GM18907 (cell line): ENCODE measurements at regions not wholly inside any gene's neighbourhood (a gene's known extent, or its start where the extent isn't known, plus 50 kb on each side); places are given as distances from the start of the nearest gene placed in this dataset.

Experiments
- ATAC-seq: cut with Tn5 transposase; IDR thresholded peaks from one replicate; pipeline ENCODE4 v1.9.1; 2021; ENCODE audit warnings: mild to moderate bottlenecking, moderate library complexity; ENCODE audit not compliant: unreplicated experiment

DNA sequence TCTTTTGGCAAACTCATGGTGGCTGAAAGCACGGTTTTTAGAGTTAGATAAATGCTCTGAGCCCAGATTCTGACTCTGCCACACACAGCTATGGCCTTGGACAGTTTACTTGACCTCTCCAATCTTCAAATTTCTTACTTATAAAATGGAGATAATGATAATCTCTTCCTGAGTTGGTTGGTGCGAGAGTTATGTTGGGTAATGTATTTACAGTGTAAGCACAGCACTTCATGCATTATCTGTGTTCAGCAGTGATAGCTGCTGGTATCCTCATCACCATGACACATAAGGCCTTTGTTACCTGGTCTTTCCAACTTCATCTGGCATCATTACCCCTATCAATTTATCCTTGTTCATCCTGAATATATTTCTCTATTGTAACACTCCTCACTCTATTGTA, 178.8 kb upstream of the ELL2 start:
- no peak for ATAC-seq

DNA sequence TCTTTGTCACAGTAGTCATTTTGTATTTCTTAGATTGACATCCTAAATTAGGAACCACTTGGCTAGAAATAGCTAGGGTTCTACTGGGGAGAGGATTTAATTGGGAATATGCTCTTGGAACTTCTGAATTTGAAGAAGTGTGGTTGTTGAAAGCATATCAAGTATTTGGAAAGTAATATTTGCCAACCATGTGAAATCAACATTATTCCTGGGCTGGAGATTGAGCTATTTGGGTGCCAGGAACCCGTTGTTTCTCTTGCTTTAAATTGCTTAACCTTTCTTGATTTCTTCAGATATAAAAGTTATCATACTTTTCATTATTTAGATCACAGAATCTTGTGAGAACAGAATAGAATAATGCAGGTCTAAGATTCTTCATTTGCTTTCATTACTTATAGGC, 178.4 kb upstream of the ELL2 start:
- no peak for ATAC-seq

DNA sequence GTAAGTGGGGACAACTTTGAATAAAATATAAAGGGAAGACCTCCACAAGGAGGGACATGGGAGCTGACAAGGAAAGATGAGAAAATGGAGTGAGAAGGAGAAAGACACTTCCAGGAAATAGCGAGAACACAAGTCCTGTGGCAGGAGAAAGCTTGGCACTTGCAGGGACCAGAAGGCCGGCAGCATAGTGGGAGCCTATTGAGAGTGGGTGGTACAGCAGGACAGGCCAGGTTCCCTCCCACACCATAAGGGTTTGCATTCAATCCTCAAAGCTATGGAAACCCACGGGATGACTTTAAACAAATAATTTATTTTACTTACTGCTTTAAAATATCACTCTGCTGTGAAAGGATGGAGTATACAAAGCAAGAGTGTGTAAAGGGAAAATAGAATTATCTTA, 173.2 kb upstream of the ELL2 start:
- ATAC-seq: no peak

DNA sequence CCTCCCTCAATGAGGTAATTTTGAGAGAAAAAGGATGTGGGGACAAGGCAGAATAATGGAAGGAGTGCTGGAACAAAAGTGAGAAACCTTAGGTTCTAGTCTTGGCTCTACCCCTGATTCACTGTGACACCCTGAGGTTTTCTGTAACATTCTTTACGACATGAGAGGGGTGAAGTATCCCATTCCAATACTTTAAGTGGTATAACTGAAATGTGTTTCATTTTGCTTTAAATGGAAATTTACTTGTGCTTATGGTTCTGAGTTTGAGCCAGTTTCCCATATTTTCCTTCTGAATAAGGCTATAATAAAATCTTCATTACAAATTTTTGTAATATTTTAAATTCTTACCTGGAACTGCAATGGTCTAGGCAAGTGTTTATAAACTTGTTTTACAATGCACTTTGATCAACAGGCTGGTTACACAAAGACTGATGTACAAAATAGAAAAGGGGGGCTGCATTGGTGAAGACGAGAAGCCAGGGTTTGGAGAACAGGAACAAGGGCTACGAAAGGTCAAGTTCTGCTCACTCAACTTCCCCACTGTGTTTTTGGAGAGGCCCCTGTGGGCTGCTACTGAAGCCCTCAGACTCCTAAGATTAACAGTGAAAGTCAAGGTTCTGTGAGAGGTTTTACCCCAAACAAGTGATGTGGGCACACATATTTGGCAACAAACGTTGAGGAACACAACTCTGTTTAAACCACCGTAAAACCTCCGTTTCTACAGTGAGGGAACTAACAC, 171.9 kb upstream of the ELL2 start:
- no peak for ATAC-seq

DNA sequence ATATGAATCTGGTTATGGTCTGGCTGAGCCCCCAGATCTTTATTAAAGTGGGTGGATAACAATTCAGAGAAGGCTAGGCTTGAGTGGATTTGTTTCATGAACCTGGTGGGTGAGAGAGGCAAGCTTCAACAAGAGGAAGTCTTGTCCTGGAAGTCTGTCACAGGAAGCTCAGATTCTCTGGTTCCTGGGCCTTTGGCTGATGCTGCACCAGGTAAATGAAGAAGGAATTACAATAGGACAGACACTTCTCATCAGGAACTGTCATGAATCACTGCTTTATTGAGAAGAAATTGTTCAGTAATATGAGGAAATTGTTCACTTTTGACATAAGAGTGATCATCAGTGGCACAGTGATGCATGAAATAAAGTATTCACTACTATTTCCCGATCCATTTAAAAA, 167.6 kb upstream of the ELL2 start:
- no peak for ATAC-seq

DNA sequence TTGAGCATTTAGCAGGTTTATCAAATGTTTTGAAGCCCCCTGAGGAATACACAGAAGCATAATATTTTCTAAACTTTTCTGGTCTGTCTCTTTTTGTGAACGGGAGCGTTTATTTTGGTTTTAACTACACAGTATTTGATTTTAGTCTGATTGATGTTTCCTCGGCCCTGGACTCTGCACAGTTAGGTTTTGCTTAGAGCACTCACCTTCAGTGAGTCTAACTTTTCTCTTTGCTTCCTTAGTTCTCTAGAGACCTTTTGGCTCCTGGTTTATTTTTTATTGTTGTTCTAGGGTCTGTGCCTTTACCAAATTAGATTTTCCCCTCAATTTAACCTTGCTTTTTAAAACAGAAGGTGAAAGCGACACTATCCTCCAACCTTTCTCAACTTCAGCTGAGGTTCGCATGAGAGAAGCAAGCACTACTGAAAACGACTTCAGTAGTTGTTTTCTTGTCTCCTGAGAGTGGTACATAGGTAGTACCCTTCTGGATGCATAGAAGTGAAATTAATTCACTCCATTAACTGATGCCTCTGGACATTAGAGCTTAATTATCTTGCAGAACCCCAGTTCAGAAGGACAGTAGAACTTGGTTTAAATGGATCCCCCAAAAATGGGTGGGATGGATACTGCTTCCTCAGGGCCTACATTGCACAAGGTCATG, 166.7 kb upstream of the ELL2 start:
- no peak for ATAC-seq

DNA sequence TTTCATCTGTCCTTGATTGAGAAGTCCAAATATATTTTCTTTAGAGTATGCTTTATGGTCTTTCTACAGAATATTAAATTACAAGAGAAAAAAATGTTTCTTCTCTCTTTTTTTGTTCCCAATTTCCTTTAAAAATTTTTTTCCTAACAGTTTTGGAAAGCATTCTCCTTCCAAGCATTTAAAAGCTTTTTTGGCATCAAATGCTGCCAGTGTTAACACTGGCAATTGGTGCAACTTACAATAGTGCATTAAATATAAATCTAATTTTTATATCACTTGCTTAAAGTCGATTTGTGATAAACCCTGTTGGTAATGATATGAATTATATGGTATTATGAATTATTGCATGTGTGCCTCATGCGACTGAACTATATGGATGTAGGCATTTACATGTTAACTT, 165.9 kb upstream of the ELL2 start:
- ATAC-seq: no peak

DNA sequence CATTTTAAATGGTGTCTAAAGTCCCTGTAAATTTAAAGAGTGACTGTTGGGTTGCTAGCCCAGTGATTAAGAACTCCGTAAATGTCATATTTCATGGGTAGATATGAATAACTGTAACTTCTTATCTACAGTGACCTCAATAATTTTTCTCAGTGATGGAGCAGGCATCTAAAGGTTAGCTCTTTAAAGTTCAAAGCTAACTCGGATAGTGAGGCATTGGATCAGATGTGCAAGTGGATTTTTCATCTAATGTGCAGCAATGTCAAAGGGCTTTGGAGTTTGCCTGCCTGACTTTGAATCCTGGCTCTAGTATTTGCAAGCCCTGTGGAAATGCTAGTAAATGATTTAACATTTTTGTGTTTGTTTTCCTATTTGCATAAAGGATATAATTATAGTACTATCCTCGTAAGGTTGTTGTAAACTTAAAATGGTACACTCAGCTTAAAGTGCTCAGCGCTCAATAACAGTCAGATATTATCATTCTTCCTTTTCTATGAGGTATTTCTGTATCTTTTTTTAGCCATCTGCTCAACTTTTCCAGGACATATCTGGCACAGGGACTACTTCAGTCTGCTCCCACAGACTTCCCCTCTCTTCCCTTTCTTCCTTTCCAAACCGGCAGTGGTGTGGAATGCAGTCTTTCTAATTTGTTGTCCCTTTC, 163.7 kb upstream of the ELL2 start:
- no peak for ATAC-seq

DNA sequence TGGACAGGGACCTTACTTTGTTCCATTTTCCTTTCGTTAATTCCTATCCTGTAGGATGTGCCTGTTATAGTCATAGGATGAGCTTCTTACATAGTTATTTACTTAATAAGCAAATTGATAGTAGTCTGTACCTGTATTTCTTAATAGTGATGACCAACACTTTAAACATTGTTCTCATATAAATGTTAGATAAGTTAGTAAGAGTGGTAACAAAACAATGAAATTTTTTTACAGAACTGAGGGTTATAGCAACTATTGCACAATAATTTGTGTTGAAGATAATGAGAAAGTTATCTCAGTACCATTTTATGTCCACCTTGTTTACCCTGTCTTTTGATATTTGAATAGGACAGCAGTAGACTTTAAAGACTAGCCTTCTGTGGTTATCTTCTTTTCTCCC, 162.9 kb upstream of the ELL2 start:
- ATAC-seq: no peak

DNA sequence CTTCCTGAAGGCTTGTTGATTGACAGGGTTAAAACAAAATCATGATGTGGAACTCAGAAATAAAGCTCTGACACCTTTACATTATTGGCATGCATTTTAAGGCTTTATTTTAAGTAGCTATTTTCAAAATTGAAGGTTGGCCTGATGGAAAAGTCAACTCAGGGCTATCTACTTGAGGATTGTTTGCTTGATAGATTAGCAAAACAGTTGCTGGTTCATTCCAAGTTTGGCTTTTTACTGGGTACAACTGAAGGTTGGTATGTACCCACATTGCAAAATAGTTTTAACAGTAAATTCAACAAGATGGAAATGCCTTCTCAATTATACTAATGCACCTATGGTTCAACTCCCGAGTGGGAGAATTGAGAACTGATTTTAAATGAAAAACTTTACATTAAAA, 161.8 kb upstream of the ELL2 start:
- no peak for ATAC-seq

DNA sequence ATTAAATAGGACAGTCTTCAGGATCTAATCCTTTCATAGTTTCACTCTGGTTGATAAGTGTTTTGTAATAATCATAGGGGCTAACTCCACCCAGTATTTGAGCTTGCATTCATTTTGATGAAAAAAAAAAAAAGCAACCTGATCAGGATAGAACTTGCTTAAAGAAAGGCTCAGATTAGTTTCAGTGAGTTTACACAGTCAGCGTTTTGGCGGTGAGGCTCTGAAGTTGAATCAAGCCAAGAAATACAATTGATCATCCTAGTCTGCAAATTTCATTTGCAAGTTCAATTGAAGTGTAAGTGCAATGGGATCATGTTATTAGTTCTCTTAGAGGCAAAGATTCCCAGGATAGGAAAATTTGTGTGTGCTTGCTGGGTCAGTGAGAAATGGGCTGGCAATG, 159.7 kb upstream of the ELL2 start:
- ATAC-seq: no peak

DNA sequence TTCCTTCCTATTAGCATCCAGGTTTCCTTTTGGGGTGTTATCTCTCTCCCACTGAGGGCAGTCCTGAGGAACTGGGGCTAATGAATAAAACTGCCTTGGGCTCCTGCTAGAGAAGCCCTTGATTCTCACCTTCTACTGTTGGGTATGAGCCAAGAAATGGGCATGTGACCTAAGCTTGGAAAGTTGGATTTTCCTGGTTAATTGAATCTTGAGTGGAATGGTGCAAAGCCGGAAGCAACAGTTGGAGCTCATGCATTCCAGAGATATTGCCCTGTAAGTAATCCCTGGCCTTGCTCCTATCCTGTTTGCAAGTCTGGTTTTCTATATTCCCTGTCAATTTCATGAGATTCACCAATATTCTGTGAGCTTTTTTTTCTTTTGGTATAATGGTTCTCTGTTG, 158.5 kb upstream of the ELL2 start:
- no peak for ATAC-seq

DNA sequence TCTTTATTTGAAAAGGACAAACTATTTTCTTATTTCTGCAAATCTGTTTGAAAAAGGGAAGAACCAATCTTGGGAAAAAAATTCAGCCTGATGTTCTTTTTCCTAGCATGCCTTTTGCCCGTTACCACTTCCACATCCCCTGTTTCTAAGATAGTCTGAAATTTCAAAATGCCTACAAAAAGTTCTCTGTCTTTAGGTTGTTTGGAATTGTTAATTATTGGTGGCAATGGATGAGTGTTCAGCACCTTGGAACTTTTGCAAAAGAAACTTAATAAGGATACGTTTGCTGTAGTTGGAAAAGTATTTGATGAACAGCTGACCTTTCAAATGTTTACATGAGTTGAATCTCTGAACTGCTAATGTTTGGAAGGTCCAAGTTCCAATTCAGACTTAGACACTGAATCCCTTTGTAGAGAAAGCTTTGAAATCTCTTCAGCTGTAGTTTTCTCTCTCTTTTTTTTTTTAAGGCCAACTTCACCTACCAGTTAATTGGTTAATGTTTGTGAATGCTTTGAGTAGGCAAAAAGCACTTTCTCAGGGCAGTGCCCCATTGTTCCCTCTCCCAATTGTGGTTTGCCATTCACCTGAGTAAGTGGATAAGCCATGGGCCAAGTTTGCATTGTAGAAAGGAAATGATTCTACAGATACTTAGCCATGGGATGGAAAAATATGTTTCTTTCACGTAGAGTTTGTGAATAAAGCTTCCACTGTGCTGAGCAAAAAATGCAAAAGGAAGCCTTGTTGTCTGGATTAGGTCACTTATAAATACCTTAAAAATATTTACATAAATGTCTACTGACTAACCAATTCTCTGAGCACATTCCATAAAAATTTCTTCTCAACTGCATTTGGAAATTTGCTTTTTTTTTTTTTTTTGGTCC, 156.4 kb upstream of the ELL2 start:
- no peak for ATAC-seq

DNA sequence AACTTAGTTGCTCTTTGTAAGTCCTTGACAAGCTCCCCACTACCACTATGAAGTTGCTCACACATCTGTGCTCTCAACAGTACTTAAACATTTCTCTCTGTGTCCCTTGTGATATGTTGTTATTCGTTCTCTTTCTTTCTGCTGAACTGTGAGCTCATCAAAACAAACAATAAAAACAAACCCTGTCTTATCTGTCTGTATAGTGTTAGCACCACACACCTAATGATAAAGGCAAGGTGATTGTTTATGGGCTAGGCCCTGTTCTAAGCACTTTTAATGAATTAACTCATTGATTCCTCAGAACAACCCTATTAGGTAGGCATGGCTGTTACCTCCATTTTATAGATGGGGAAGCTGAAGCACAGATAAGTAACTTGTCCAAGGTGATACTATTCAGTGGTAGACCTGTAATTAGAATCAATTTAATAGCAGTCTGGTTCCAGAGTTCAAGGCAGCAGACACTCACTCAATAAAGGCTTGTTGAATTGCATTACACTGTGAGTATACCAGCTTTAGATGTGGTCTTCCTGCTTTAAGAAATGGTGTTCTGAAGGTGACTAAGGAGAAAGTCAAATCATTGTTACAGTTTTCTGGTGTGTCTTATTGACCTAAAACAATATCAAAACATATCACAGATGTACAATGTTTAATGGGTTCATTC, 153.6 kb upstream of the ELL2 start:
- ATAC-seq: no peak

DNA sequence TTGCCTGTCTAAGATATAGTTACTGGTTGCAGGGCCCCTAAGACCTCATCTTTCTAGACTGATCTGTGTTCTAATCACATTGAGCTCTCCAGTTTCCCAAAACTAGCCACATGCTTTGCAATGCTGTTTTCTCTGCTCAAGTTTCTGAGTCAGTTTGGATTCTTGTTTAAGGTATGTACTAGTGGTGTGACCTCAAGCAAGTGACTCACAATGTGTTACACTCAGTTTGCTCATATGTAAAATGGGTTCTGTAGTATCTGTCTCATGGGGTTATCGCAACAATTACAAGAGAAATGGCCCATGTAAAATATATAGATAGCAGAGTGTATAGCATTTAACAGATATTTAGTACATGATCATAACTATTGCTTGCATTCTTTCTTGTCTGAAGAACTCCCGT, 153.1 kb upstream of the ELL2 start:
- no peak for ATAC-seq

DNA sequence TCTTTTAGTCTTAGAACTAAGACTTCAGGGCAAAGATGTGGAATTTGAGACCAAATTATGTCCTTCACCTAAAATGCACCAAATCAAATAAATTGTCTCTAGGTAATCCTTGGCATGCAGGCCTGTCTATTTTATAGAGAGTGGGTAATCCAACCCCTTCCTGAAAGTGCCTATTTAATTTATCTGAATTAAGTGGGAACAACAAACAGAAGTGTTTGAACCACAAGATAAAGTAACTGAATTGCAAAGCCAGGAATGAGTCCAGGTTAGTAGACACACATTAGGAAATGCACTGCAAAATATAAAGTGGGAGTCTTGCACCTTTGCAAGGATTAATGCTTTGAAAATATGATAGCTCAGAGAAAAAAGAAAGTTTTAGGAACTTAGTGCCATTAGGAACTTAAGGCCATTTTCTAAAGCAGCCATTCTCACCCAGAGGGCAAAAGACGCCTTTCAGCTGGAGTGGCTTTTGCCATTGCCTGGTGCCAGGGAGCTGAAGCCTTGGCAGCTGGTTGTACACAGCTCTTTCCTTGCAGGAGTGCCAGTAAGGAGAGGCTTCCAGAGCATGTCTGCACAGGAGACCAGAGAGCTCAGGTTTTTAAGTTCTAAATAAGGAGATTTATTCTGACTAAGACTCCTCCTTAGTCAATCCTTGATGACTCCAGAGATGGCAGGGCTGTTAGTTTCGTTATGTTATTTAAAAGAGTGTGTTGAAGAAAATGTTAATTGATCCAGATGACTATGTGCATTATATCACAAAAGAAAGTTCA, 151.7 kb upstream of the ELL2 start:
- no peak for ATAC-seq

DNA sequence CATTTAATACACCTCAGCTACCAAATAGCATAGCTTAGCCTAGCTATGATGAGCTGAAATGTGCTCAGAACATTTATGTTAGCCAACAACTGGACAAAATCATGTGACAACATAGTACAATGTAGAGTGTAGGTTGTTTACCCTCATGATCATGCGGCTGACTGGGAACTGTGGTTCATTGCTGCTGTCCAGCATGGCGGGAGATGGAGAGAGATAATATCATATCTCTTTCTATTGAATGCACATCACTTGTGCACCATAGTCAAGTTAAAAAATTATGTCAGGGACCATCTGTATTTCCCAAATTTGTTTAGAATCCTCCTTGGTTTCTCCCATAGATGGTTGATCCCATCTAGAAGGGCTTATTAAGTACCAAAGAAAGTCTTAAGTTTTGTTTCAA, 151.1 kb upstream of the ELL2 start:
- ATAC-seq: no peak

DNA sequence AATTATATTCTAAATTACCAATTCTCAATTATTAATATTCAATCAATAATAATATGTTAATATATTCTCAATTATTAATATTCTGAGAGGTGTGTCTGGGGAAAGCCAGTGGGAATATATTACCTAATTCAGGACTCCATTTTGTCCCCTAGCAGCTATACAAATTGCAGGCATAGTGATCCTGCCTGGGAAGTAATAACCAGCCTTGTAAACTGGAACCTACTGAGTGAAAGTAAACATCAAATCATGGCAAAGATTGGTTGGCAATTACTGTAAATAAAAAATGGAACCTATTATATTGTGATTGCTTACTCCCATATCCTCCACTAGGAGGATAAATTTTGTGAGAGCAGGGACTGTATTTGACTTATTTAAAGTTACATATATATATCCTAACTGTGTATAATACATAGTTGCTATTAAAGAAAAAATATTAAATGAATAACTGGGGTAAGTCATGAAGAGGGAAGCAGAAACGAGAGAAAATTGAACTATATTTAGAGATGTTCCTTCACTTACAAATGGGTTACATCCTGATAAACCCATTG, 150.5 kb upstream of the ELL2 start:
- ATAC-seq: no peak

DNA sequence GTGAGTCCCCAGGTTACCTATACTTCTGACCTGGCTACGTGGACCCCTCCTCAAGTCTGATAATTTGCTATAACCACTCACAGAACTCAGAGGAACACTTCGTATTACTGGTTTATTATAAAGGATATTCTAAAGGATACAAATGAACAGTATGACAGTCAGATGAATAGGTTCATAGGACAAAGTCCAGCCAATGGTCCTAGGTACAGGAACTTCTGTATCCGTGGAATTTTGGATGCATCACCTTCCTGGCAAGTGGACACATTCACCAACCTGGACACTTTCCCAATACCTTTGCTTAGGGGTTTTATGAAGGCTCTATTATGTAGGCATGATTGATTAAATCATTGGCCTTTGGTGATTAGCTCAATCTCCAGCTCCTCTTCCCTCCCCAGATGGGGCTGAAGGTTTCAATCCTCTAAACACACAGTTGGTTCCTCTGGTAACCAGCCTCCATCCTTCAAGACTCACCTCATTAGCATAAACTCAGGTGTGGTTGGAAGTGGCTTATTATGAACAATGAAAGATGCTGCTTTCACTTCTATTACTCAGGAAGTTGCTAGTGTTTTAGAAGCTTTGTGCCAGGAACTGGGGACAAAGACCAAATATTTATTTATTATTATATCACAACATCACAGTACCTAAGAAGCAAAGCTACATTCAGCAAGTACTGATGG, 149.6 kb upstream of the ELL2 start:
- ATAC-seq: no peak
